Neural progenitor cell (in vitro differentiated cells): ENCODE measurements at regions not wholly inside any gene's neighbourhood (a gene's known extent, or its start where the extent isn't known, plus 50 kb on each side); places are given as distances from the start of the nearest gene placed in this dataset.

Source experiments
- CTCF ChIP-seq: fragments of 200-600 bp; sonication (generic); IDR thresholded peaks from 2 replicates; pipeline ENCODE4 v1.5.1; 2017; ENCODE audit warnings: antibody characterized with exemption, mild to moderate bottlenecking
- EZH2 ChIP-seq: fragments of 200-600 bp; sonication (generic); IDR thresholded peaks from 2 replicates; pipeline ENCODE4 v1.6.1; 2017; ENCODE audit warnings: antibody characterized with exemption, mild to moderate bottlenecking, moderate library complexity
- EZH2phosphoT487 ChIP-seq: fragments of 200-600 bp; sonication (generic); IDR thresholded peaks from 2 replicates; pipeline ENCODE4 v1.6.1; 2017; ENCODE audit warnings: antibody characterized with exemption

- TF ChIP-seq CTCF (no peak), EZH2phosphoT487 (no peak), EZH2 (no peak)
These were observed 136.6 kb upstream of the TNC start for GRCh38 chr9:115254287-115255180.
